ENCODE measurements at regions not wholly inside any gene's neighbourhood (a gene's known extent, or its start where the extent isn't known, plus 50 kb on each side); places are given as distances from the start of the nearest gene placed in this dataset.

DNA sequence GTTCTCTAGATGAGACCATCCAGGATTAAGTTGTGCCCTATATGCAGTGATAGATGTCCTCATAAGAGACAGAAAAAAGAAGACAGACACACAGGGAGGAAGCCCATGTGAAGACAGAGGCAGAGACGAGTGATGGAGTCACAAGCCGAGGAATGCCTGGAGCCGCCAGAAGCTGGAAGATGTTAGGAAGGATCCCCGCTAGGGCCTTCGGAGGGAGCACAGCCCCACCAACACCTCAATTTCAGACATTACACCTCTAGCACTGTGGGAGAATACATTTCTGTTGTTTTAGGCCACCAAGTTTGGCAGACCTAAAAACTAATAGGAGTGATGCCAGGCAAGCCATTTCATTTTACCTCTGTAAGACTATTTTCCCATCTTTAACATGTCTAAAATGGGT is 458.5 kb downstream of the MED13L start:
- TF ChIP-seq ESRRA (IDR thresholded peaks at IDR 0.05; ENCODE audit: borderline replicate concordance, low read length) (no peak), EP300 (IDR thresholded peaks at IDR 0.05) (no peak), SMC3 (IDR thresholded peaks at IDR 0.05) (no peak), POLR2A (IDR thresholded peaks at IDR 0.05; ENCODE audit: low read length) (no peak), CHD2 (IDR thresholded peaks at IDR 0.05; ENCODE audit: low read length, partially characterized antibody) (no peak), CBX2 (IDR thresholded peaks at IDR 0.05; ENCODE audit: borderline replicate concordance, low read depth) (no peak), KDM5A (IDR thresholded peaks at IDR 0.05) (no peak), HEYL (CRISPR knock-in tag; IDR thresholded peaks at IDR 0.05) (no peak), JUNB (IDR thresholded peaks at IDR 0.05) (no peak), CHD4 (IDR thresholded peaks at IDR 0.05; ENCODE audit: borderline replicate concordance) (no peak)
- TF ChIP-seq, protein P1, sequence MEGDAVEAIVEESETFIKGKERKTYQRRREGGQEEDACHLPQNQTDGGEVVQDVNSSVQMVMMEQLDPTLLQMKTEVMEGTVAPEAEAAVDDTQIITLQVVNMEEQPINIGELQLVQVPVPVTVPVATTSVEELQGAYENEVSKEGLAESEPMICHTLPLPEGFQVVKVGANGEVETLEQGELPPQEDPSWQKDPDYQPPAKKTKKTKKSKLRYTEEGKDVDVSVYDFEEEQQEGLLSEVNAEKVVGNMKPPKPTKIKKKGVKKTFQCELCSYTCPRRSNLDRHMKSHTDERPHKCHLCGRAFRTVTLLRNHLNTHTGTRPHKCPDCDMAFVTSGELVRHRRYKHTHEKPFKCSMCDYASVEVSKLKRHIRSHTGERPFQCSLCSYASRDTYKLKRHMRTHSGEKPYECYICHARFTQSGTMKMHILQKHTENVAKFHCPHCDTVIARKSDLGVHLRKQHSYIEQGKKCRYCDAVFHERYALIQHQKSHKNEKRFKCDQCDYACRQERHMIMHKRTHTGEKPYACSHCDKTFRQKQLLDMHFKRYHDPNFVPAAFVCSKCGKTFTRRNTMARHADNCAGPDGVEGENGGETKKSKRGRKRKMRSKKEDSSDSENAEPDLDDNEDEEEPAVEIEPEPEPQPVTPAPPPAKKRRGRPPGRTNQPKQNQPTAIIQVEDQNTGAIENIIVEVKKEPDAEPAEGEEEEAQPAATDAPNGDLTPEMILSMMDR (IDR thresholded peaks at IDR 0.05), result no peak
- TF ChIP-seq, protein P2, sequence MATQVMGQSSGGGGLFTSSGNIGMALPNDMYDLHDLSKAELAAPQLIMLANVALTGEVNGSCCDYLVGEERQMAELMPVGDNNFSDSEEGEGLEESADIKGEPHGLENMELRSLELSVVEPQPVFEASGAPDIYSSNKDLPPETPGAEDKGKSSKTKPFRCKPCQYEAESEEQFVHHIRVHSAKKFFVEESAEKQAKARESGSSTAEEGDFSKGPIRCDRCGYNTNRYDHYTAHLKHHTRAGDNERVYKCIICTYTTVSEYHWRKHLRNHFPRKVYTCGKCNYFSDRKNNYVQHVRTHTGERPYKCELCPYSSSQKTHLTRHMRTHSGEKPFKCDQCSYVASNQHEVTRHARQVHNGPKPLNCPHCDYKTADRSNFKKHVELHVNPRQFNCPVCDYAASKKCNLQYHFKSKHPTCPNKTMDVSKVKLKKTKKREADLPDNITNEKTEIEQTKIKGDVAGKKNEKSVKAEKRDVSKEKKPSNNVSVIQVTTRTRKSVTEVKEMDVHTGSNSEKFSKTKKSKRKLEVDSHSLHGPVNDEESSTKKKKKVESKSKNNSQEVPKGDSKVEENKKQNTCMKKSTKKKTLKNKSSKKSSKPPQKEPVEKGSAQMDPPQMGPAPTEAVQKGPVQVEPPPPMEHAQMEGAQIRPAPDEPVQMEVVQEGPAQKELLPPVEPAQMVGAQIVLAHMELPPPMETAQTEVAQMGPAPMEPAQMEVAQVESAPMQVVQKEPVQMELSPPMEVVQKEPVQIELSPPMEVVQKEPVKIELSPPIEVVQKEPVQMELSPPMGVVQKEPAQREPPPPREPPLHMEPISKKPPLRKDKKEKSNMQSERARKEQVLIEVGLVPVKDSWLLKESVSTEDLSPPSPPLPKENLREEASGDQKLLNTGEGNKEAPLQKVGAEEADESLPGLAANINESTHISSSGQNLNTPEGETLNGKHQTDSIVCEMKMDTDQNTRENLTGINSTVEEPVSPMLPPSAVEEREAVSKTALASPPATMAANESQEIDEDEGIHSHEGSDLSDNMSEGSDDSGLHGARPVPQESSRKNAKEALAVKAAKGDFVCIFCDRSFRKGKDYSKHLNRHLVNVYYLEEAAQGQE (IDR thresholded peaks at IDR 0.05), result no peak

Data from A549 (cell line).